ENCODE measurements at regions not wholly inside any gene's neighbourhood (a gene's known extent, or its start where the extent isn't known, plus 50 kb on each side); places are given as distances from the start of the nearest gene placed in this dataset.

- TF ChIP-seq CTCF (IDR thresholded peaks at IDR 0.05; ENCODE audit: extremely low read depth in 1 of 2, insufficient read depth in 1 of 2, low read depth in 1 of 2, low read length in 2 of 2), result no peak
- no peak for TF ChIP-seq MAX (IDR thresholded peaks at IDR 0.05; ENCODE audit: insufficient read depth, insufficient read length)
- no peak for TF ChIP-seq JUN (IDR thresholded peaks at IDR 0.05; ENCODE audit: borderline replicate concordance, insufficient read depth, insufficient read length, low read depth)
Observed at GRCh38 chr6:43993881-43994523, 133.2 kb downstream of the MRPL14 start.

All from endothelial cell of umbilical vein (primary cell).